Thyroid gland (tissue), 4 donors: ENCODE measurements at regions not wholly inside any gene's neighbourhood (a gene's known extent, or its start where the extent isn't known, plus 50 kb on each side); places are given as distances from the start of the nearest gene placed in this dataset.

Experiments used
- DNase-seq, 2 donors: peaks; one replicate each; pipeline ENCODE4 v3.0.0-alpha.2; 2019
- H3K27ac ChIP-seq, 3 donors: fragments of 200-600 bp; sonication (generic); 1 replicate in 2 of 3; 2 replicates in 1 of 3; pipeline ENCODE4 v1.5.1; 2016 to 2019; ENCODE audit warnings: mild to moderate bottlenecking in 1 of 3, moderate library complexity in 1 of 3
- H3K27me3 ChIP-seq: fragments of 200-600 bp; sonication (generic); one replicate; pipeline ENCODE4 v1.5.1; 2019
- H3K36me3 ChIP-seq, 2 donors: fragments of 200-600 bp; sonication (generic); one replicate each; pipeline ENCODE4 v1.5.1; 2016 to 2019
- H3K4me1 ChIP-seq, 2 donors: fragments of 200-600 bp; sonication (generic); one replicate each; pipeline ENCODE4 v1.5.1; 2017 to 2019
- H3K4me3 ChIP-seq, 3 donors: fragments of 200-600 bp; sonication (generic); replicated peaks in 1 of 3; 1 replicate in 2 of 3; 2 replicates in 1 of 3; pipeline ENCODE4 v1.5.1; 2016; ENCODE audit warnings: mild to moderate bottlenecking in 1 of 3
- H3K9me3 ChIP-seq: fragments of 200-600 bp; sonication (generic); one replicate; pipeline ENCODE4 v1.5.1; 2017
- POLR2A ChIP-seq, 2 donors: fragments of 450-650 bp; IDR thresholded peaks; one replicate each; pipeline ENCODE4 v1.6.1; 2017; ENCODE audit warnings: antibody characterized with exemption in 2 of 2, mild to moderate bottlenecking in 2 of 2, moderate library complexity in 1 of 2
- WGBS, 2 donors: methylation state at CpG; one replicate each; pipeline ENCODE4 v1.1.5; 2017; 5-methylcytosine and 5-hydroxymethylcytosine counted together
- intact Hi-C: fragments of 100-400 bp; cut with DNase I; formaldehyde crosslinking; loops from one replicate; pipeline ENCODE4 v1.15.1; 2023
- TF ChIP-seq, protein P1 (sequence below), 6 experiments: fragments of 200-600 bp in 3 of 6; fragments of 450-650 bp in 3 of 6; sonication (generic) in 3 of 6; IDR thresholded peaks; one replicate each; pipeline ENCODE4 v1.5.1; 2016 to 2019; ENCODE audit warnings: antibody characterized with exemption in 6 of 6, mild to moderate bottlenecking in 2 of 6, inconsistent platforms in 1 of 6, moderate library complexity in 1 of 6

DNA sequence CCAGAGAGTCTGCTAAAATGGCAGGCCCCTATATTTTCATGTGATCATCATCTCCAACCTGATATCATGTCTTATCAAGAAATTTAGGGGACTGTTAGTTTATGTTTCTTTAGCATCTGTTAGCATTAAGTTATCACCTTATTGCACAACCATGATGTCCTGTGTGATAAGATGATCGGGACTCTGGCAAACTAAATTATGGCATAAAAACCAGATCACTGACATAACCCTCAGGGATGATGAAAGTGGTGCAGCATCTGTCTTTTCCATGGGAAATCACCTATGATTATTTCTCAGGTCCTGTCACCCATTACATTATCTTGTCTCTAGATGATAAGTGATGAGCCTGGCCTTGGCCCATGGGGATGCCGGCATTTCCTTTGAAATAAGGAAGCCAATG lies 458.6 kb upstream of the DCC start:
- H3K27ac ChIP-seq = no peak overlapping the region
- no peak for TF ChIP-seq POLR2A (IDR thresholded peaks at IDR 0.05)
- TF ChIP-seq, protein P1, sequence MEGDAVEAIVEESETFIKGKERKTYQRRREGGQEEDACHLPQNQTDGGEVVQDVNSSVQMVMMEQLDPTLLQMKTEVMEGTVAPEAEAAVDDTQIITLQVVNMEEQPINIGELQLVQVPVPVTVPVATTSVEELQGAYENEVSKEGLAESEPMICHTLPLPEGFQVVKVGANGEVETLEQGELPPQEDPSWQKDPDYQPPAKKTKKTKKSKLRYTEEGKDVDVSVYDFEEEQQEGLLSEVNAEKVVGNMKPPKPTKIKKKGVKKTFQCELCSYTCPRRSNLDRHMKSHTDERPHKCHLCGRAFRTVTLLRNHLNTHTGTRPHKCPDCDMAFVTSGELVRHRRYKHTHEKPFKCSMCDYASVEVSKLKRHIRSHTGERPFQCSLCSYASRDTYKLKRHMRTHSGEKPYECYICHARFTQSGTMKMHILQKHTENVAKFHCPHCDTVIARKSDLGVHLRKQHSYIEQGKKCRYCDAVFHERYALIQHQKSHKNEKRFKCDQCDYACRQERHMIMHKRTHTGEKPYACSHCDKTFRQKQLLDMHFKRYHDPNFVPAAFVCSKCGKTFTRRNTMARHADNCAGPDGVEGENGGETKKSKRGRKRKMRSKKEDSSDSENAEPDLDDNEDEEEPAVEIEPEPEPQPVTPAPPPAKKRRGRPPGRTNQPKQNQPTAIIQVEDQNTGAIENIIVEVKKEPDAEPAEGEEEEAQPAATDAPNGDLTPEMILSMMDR (IDR thresholded peaks at IDR 0.05) = no peak
- H3K27me3 ChIP-seq = no peaks in the 10 kb centered on the region
- intact Hi-C loops = no loop called here
- no peaks in the 10 kb centered on the region for H3K4me1 ChIP-seq
- no peaks in the 10 kb centered on the region for H3K36me3 ChIP-seq
- H3K4me3 ChIP-seq = no peak overlapping the region
- H3K9me3 ChIP-seq = no peaks in the 10 kb centered on the region
- WGBS, 2 donors = 90 to 96% methylated on average over 2 of the region's 2 CpGs
- no peak for DNase-seq

DNA sequence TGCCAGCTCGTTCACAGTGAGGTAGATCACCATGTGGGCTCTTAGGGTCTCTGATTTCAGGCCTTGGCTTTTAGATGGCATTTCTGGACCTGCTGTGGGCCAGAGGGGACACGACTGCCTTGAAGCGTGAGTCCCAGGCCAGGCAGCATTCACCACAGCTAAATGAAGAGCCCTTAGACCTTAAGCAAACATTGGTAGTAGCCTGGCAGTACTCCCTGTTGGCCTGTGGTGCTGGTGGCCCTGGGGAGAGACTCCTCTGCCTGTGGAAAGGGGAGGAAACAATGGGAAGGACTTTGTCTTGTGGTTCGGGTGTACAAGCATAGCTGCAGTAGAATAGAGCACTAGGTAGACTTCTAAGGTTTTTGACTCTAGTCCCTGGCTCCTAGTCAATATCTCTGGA lies 456.0 kb upstream of the DCC start:
- H3K9me3 ChIP-seq = no peaks in the 10 kb centered on the region
- intact Hi-C loops = no loop called here
- H3K4me3 ChIP-seq = no peak overlapping the region
- no peaks in the 10 kb centered on the region for H3K27me3 ChIP-seq
- H3K4me1 ChIP-seq = no peaks in the 10 kb centered on the region
- no peaks in the 10 kb centered on the region for H3K36me3 ChIP-seq
- 73 to 84% methylated on average over 4 of the region's 4 CpGs for WGBS, 2 donors
- no peak for TF ChIP-seq POLR2A (IDR thresholded peaks at IDR 0.05)
- TF ChIP-seq, protein P1 (IDR thresholded peaks at IDR 0.05) = no peak
- DNase-seq = no peak
- no peak overlapping the region for H3K27ac ChIP-seq

DNA sequence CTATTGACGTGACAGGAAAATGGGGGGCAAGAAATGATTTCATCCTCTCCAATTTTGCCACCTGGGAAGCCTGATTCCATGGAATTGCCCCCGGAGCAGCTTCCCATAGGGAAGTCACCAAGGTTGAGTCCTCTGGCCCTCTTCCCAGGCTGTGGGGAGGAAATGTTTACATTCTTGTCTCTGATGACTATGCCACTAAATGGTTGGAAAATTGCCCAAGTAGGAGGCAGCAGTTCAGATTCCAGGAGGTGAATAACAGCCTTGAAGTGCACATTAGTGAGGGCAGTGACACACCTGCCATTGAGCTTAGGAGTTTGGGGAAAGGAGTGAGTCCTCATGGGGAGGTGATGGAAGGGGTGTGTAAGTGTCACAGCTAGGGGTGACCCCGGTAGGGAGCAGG lies 449.2 kb upstream of the DCC start:
- intact Hi-C loops = no loop called here
- TF ChIP-seq POLR2A (IDR thresholded peaks at IDR 0.05) = no peak
- TF ChIP-seq, protein P1 (IDR thresholded peaks at IDR 0.05) = no peak
- Histone ChIP-seq H3K27ac (no peak overlapping the region), H3K36me3 (no peaks in the 10 kb centered on the region), H3K9me3 (no peaks in the 10 kb centered on the region), H3K27me3 (no peaks in the 10 kb centered on the region), H3K4me1 (no peaks in the 10 kb centered on the region), H3K4me3 (no peak overlapping the region)
- WGBS, 2 donors = 20 to 23% methylated on average over 3 of the region's 3 CpGs
- DNase-seq = no peak

DNA sequence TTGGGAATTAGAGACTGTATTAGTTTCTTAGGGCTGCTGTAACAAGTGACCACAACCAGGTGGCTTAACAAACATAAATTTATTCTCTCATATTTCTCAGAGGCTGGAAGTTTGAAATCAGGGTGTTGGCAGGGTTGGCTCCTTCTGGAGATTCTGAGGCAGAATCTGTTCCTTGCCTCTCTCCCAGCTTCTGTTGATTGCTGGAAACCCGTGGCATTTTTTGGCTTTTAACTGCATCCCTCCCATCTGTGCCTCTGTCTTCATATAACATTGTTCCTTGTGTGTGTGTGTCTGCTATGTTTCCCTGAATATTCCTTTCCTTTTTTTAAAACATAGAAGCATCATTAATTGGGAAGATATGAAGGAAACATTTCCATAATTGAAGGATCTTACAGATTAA lies 448.1 kb upstream of the DCC start:
- Histone ChIP-seq H3K27ac (no peak overlapping the region), H3K36me3 (no peaks in the 10 kb centered on the region), H3K27me3 (no peaks in the 10 kb centered on the region), H3K9me3 (no peaks in the 10 kb centered on the region), H3K4me3 (no peak overlapping the region), H3K4me1 (no peaks in the 10 kb centered on the region)
- TF ChIP-seq POLR2A (IDR thresholded peaks at IDR 0.05) = no peak
- TF ChIP-seq, protein P1 (IDR thresholded peaks at IDR 0.05) = no peak
- intact Hi-C loops = no loop called here
- DNase-seq = no peak
- WGBS, 2 donors = 79 to 82% methylated on average over 1 of the region's 1 CpG

DNA sequence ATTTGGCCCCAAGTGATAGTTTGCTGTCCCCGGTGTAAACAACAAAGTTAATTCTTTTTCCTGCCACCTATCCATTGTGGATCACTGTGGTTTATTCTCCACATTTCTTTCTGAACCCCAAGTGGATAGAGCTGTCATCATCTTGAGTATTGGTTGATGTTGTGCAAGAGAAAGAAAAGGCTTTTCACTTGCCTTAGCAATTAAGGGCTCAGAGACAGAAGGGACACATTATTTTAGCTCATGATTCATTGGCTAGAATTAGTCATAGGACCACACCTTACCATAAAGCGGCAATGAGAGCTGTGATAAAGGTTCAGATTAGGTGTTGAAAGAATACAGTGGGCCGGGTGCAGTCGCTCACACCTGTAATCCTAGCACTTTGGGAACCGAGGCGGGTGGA lies 442.1 kb upstream of the DCC start:
- intact Hi-C loops = no loop called here
- no peaks in the 10 kb centered on the region for H3K27me3 ChIP-seq
- H3K4me3 ChIP-seq = no peak overlapping the region
- no peak for TF ChIP-seq POLR2A (IDR thresholded peaks at IDR 0.05)
- TF ChIP-seq, protein P1 (IDR thresholded peaks at IDR 0.05) = no peak
- WGBS, 2 donors = 82 to 86% methylated on average over 6 of the region's 6 CpGs
- no peak for DNase-seq
- no peaks in the 10 kb centered on the region for H3K36me3 ChIP-seq
- no peak overlapping the region for H3K27ac ChIP-seq
- H3K4me1 ChIP-seq = no peaks in the 10 kb centered on the region
- H3K9me3 ChIP-seq = no peaks in the 10 kb centered on the region
